Upper lobe of left lung (tissue), 4 donors: ENCODE measurements at regions not wholly inside any gene's neighbourhood (a gene's known extent, or its start where the extent isn't known, plus 50 kb on each side); places are given as distances from the start of the nearest gene placed in this dataset.

Source experiments
- CTCF ChIP-seq, 6 experiments: fragments of 450-650 bp in 4 of 6; fragments of 200-600 bp in 2 of 6; sonication (generic) in 2 of 6; IDR thresholded peaks; one replicate each; pipeline ENCODE4 v1.5.1; 2016 to 2019; ENCODE audit warnings: antibody characterized with exemption in 6 of 6
- POLR2AphosphoS5 ChIP-seq, 2 donors: sonication (generic); formaldehyde crosslinking; IDR thresholded peaks; one replicate each; pipeline ENCODE4 v1.5.1; 2017; ENCODE audit warnings: antibody characterized with exemption in 2 of 2

DNA sequence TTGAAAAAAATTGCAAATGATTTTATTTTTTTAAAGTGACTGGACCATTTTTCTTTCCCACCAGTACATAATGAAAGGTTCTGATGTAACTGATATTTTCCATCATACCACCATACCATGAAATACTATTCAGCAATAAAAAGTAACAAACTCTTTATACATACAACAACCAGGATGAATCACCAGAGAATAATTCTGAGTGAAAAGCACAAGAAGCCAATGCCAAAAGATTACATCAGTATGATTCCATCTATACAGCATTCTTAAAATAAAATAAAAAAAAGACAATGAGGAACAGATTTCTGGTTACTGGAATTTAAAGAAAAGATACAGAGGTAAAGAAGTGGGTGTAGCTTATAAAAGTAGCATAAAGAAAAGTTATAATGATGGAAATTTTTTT is 423.7 kb upstream of the ST8SIA4 start:
- TF ChIP-seq POLR2AphosphoS5 (IDR thresholded peaks at IDR 0.05) (no peak), CTCF (IDR thresholded peaks at IDR 0.05) (no peak)
